Type B pancreatic cell (in vitro differentiated cells): ENCODE measurements at regions not wholly inside any gene's neighbourhood (a gene's known extent, or its start where the extent isn't known, plus 50 kb on each side); places are given as distances from the start of the nearest gene placed in this dataset.

Experiments
- DNase-seq: peaks from one replicate; pipeline ENCODE4 v3.0.0; 2021; ENCODE audit warnings: mixed read lengths; ENCODE audit not compliant: unreplicated experiment; ENCODE audit errors: extremely low spot score
- H3K27ac Mint-ChIP-seq: 2 replicates; pipeline ENCODE4 v1.8.0; 2021; ENCODE audit warnings: mild to moderate bottlenecking, mixed read lengths
- H3K27me3 Mint-ChIP-seq: 2 replicates; pipeline ENCODE4 v1.8.0; 2021; ENCODE audit warnings: mixed read lengths
- H3K36me3 Mint-ChIP-seq: 2 replicates; pipeline ENCODE4 v1.8.0; 2021; ENCODE audit warnings: mixed read lengths
- H3K4me1 Mint-ChIP-seq: one replicate; pipeline ENCODE4 v1.8.0; 2021; ENCODE audit warnings: mixed read lengths; ENCODE audit not compliant: unreplicated experiment
- H3K4me3 Mint-ChIP-seq: 2 replicates; pipeline ENCODE4 v1.8.0; 2021; ENCODE audit warnings: mild to moderate bottlenecking, mixed read lengths
- H3K9me3 Mint-ChIP-seq: 2 replicates; pipeline ENCODE4 v1.8.0; 2021; ENCODE audit warnings: mixed read lengths
- TF ChIP-seq, protein P1 (sequence below): fragments of 200-600 bp; sonication (generic); conservative IDR thresholded peaks from 2 replicates; pipeline ENCODE4 v1.5.0; 2021; ENCODE audit warnings: antibody characterized with exemption, mild to moderate bottlenecking

DNA sequence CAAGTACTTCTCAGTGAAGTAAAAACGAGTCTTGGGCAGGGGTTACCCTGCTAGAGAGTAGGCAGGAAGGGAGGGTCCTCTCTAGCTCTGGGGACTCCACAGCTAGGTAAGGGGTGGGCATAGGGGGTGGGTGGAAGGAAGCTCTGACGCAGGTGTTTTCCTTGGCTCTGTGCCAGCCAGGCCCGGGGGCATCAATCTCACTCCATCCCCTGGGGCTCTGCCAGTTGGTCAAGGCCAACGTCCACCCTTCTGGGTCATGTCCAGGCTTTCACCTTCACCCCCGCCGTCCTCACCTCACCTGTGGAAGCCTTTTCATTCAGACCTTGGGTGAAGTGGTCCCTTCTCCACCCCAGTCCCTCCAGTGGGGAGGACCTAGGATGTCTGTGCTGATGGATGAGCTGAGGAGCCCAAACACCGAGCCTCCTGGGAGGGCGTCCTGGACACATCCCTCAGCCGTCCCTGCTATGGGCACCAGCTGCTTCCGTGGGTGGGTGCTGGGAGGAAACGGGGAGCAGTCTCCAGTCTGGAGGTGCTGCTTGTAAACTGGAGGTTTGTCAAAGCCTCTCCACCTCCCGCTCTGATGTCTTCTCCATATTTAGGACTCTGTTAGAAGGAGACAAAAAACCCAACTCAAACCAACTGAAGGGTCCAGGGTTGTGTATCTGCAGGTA, 71.5 kb upstream of the SFSWAP start:
- Mint-ChIP-seq H3K4me3 (no peak overlapping the region), H3K9me3 (no peaks in the 10 kb centered on the region), H3K4me1 (no peaks in the 10 kb centered on the region), H3K36me3 (no peaks in the 10 kb centered on the region), H3K27ac (no peak overlapping the region), H3K27me3 (peaks cover 37% of the 10 kb centered on the region)
- TF ChIP-seq, protein P1, sequence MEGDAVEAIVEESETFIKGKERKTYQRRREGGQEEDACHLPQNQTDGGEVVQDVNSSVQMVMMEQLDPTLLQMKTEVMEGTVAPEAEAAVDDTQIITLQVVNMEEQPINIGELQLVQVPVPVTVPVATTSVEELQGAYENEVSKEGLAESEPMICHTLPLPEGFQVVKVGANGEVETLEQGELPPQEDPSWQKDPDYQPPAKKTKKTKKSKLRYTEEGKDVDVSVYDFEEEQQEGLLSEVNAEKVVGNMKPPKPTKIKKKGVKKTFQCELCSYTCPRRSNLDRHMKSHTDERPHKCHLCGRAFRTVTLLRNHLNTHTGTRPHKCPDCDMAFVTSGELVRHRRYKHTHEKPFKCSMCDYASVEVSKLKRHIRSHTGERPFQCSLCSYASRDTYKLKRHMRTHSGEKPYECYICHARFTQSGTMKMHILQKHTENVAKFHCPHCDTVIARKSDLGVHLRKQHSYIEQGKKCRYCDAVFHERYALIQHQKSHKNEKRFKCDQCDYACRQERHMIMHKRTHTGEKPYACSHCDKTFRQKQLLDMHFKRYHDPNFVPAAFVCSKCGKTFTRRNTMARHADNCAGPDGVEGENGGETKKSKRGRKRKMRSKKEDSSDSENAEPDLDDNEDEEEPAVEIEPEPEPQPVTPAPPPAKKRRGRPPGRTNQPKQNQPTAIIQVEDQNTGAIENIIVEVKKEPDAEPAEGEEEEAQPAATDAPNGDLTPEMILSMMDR, result no peak
- DNase-seq, result no peak

GRCh38 chr12:131640525-131640924, 70.4 kb upstream of the SFSWAP start:
- TF ChIP-seq, protein P1, result no peak
- Mint-ChIP-seq H3K9me3 (no peaks in the 10 kb centered on the region), H3K4me1 (no peaks in the 10 kb centered on the region), H3K27me3 (peaks cover 30% of the 10 kb centered on the region), H3K36me3 (no peaks in the 10 kb centered on the region), H3K4me3 (no peak overlapping the region), H3K27ac (no peak overlapping the region)
- DNase-seq, result peak; percentile 31

DNA sequence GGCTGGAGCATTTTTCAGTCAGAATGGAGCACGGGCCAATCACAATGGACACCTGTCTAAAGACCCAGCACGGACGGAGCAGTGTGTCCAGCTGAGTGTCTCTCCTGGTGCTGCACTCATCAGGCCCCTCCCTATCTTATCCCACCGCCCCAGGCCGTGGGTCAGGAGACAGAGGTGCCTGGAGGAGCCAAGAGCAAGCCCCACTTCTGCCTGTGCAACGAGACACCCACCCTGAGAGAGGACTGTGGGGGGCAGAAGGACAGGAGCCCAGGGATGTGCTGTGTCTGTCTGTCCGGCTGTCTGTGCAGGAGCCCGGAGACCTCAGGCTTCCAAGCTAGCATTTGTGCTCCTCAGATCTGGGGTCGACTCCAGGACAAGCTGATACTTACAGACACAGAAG, 69.6 kb upstream of the SFSWAP start:
- peak; percentile 45 for DNase-seq
- Mint-ChIP-seq H3K27ac (no peak overlapping the region), H3K36me3 (no peaks in the 10 kb centered on the region), H3K27me3 (peaks cover 28% of the 10 kb centered on the region), H3K4me1 (no peaks in the 10 kb centered on the region), H3K9me3 (no peaks in the 10 kb centered on the region), H3K4me3 (no peak overlapping the region)
- TF ChIP-seq, protein P1, result no peak

DNA sequence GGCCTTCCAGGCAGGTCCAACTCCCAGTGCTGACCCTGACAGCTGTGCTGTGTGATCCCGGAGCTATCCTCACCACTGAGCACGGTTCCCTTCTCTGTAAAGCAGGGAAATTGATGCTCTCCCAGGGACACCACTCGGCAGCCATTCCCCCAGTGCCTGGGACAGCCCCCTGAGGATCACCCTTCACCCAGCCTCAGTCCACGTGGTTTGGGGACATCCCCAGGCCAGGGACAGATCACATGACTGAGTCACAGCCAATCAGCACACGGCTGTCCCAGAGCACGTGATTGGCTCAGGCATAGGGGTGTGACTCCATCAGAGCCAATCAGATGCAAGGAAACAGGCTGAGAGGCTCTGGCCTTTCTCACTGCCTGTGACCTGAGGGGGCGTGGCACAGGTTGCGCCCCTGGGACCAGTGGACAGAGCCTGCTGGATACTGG, 68.8 kb upstream of the SFSWAP start:
- DNase-seq, result peak; percentile 66
- Mint-ChIP-seq H3K36me3 (no peaks in the 10 kb centered on the region), H3K27ac (no peak overlapping the region), H3K4me1 (no peaks in the 10 kb centered on the region), H3K4me3 (no peak overlapping the region), H3K9me3 (no peaks in the 10 kb centered on the region), H3K27me3 (peaks cover 28% of the 10 kb centered on the region)
- TF ChIP-seq, protein P1, result no peak

DNA sequence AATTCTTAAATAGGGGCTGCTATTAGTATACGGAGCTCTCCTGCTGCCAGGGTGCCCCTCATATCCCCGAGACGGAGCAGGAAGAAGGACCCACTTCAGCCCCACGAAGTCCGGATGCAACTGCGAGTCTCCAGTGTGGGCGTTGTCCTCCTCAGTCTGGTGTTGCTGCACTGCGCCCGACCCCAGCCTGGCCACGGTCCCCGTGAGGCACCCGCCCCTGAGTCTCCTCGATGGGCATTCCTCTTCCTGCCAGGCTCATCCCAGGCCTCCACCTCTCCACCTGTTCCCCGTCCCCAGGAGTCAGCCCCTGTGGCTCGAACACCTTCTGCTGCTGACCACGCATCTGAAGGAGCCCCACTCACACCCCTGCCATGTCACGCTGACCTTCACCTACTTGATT, 68.1 kb upstream of the SFSWAP start:
- Mint-ChIP-seq H3K4me3 (no peak overlapping the region), H3K36me3 (no peaks in the 10 kb centered on the region), H3K4me1 (no peaks in the 10 kb centered on the region), H3K27me3 (peaks cover 31% of the 10 kb centered on the region), H3K9me3 (no peaks in the 10 kb centered on the region), H3K27ac (no peak overlapping the region)
- DNase-seq, result no peak
- TF ChIP-seq, protein P1, result no peak
